ENCODE measurements at regions not wholly inside any gene's neighbourhood (a gene's known extent, or its start where the extent isn't known, plus 50 kb on each side); places are given as distances from the start of the nearest gene placed in this dataset.

- Histone ChIP-seq H4K20me1 (ENCODE audit: control insufficient read depth, extremely low read depth, insufficient read depth, low read length) (no peaks in the 10 kb centered on the region), H3K4me3 (ENCODE audit: control insufficient read depth in 2 of 3, extremely low read depth in 1 of 3, insufficient read depth in 2 of 3, low read depth in 1 of 3, low read length in 3 of 3) (no peak overlapping the region), H3K79me2 (ENCODE audit: control insufficient read depth, insufficient read depth, low read length) (no peaks in the 10 kb centered on the region), H3K4me2 (ENCODE audit: control insufficient read depth, extremely low read depth, insufficient read depth, low read depth, low read length) (no peak overlapping the region), H3K9ac (ENCODE audit: control insufficient read depth, extremely low read depth, insufficient read depth, low read length) (no peak overlapping the region), H3K27ac (ENCODE audit: control insufficient read depth, insufficient read depth, low read length) (no peak overlapping the region), H3K36me3 (ENCODE audit: control insufficient read depth in 2 of 2, extremely low read depth in 1 of 2, insufficient read depth in 2 of 2, low read length in 2 of 2) (no peaks in the 10 kb centered on the region), H3K27me3 (ENCODE audit: control insufficient read depth, extremely low read depth, insufficient read depth, low read length) (no peaks in the 10 kb centered on the region), H2AFZ (ENCODE audit: control insufficient read depth, low read length) (no peak overlapping the region), H3K4me1 (ENCODE audit: control insufficient read depth, extremely low read depth, insufficient read depth, low read length) (no peaks in the 10 kb centered on the region), H3K9me1 (ENCODE audit: control insufficient read depth, extremely low read depth, insufficient read depth, low read length) (no peaks in the 10 kb centered on the region), H3K9me3 (ENCODE audit: control insufficient read depth, low read depth, low read length) (no peaks in the 10 kb centered on the region)
- TF ChIP-seq CTCF (optimal IDR thresholded peaks at IDR 0.05 in 1 of 3, IDR thresholded peaks at IDR 0.05 in 1 of 3, conservative IDR thresholded peaks at IDR 0.05 in 1 of 3; ENCODE audit: extremely low read depth in 1 of 3, insufficient read depth in 2 of 3, low read length in 3 of 3) (no peak), EZH2 (IDR thresholded peaks at IDR 0.05; ENCODE audit: low read length) (no peak)
- FAIRE-seq (no peak), DNase-seq (ENCODE audit: low read depth, low spot score) (no peak)
- dilution Hi-C loops (cut with MboI; ENCODE audit: extremely low pct_ligation_motif_present, low sequenced_read_pairs), result no loop called here
These were observed 206.5 kb upstream of the CNTNAP2 start for GRCh38 chr7:145909991-145910513.

- H3K9me1 ChIP-seq (ENCODE audit: control insufficient read depth, extremely low read depth, insufficient read depth, low read length), result no peaks in the 10 kb centered on the region
- H3K4me3 ChIP-seq (ENCODE audit: control insufficient read depth in 2 of 3, extremely low read depth in 1 of 3, insufficient read depth in 2 of 3, low read depth in 1 of 3, low read length in 3 of 3), result no peak overlapping the region
- DNase-seq (ENCODE audit: low read depth, low spot score), result no peak
- no peaks in the 10 kb centered on the region for H3K79me2 ChIP-seq (ENCODE audit: control insufficient read depth, insufficient read depth, low read length)
- H3K9ac ChIP-seq (ENCODE audit: control insufficient read depth, extremely low read depth, insufficient read depth, low read length), result no peak overlapping the region
- no peaks in the 10 kb centered on the region for H4K20me1 ChIP-seq (ENCODE audit: control insufficient read depth, extremely low read depth, insufficient read depth, low read length)
- no peaks in the 10 kb centered on the region for H3K9me3 ChIP-seq (ENCODE audit: control insufficient read depth, low read depth, low read length)
- no peaks in the 10 kb centered on the region for H3K36me3 ChIP-seq (ENCODE audit: control insufficient read depth in 2 of 2, extremely low read depth in 1 of 2, insufficient read depth in 2 of 2, low read length in 2 of 2)
- no peak overlapping the region for H3K4me2 ChIP-seq (ENCODE audit: control insufficient read depth, extremely low read depth, insufficient read depth, low read depth, low read length)
- H2AFZ ChIP-seq (ENCODE audit: control insufficient read depth, low read length), result no peak overlapping the region
- dilution Hi-C loops (cut with MboI; ENCODE audit: extremely low pct_ligation_motif_present, low sequenced_read_pairs), result no loop called here
- FAIRE-seq, result no peak
- no peak overlapping the region for H3K27ac ChIP-seq (ENCODE audit: control insufficient read depth, insufficient read depth, low read length)
- no peaks in the 10 kb centered on the region for H3K4me1 ChIP-seq (ENCODE audit: control insufficient read depth, extremely low read depth, insufficient read depth, low read length)
- TF ChIP-seq CTCF (optimal IDR thresholded peaks at IDR 0.05 in 1 of 3, IDR thresholded peaks at IDR 0.05 in 1 of 3, conservative IDR thresholded peaks at IDR 0.05 in 1 of 3; ENCODE audit: extremely low read depth in 1 of 3, insufficient read depth in 2 of 3, low read length in 3 of 3) (no peak), EZH2 (IDR thresholded peaks at IDR 0.05; ENCODE audit: low read length) (no peak)
- H3K27me3 ChIP-seq (ENCODE audit: control insufficient read depth, extremely low read depth, insufficient read depth, low read length), result no peaks in the 10 kb centered on the region
These were observed 212.9 kb upstream of the CNTNAP2 start for GRCh38 chr7:145903658-145904057.

All from keratinocyte (primary cell).